Liver (tissue), 8 donors: ENCODE measurements at regions not wholly inside any gene's neighbourhood (a gene's known extent, or its start where the extent isn't known, plus 50 kb on each side); places are given as distances from the start of the nearest gene placed in this dataset.

Source experiments
- DNase-seq: peaks from one replicate; pipeline ENCODE4 v3.0.0-alpha.2; 2017; ENCODE audit warnings: low spot score
- H3K27ac ChIP-seq, 2 donors: one replicate each; pipeline ENCODE4 v1.7.0; 2013; ENCODE audit warnings: inconsistent platforms in 2 of 2, low read length in 2 of 2, control low read depth in 1 of 2, low read depth in 1 of 2, mild to moderate bottlenecking in 1 of 2
- H3K27me3 ChIP-seq, 4 donors: one replicate each; pipeline versions ENCODE4 v1.6.1 to v1.7.0; 2013; ENCODE audit warnings: low read length in 3 of 4, inconsistent platforms in 1 of 4, mild to moderate bottlenecking in 1 of 4, moderate library complexity in 1 of 4; ENCODE audit not compliant: control insufficient read depth in 4 of 4, insufficient read depth in 4 of 4
- H3K36me3 ChIP-seq, 4 donors: one replicate each; pipeline versions ENCODE4 v1.6.1 to v1.7.0; 2013; ENCODE audit warnings: low read length in 3 of 4, mild to moderate bottlenecking in 3 of 4, low read depth in 1 of 4, moderate library complexity in 1 of 4; ENCODE audit not compliant: control insufficient read depth in 4 of 4, insufficient read depth in 3 of 4
- H3K4me1 ChIP-seq, 4 donors: one replicate each; pipeline versions ENCODE4 v1.6.1 to v1.7.0; 2013; ENCODE audit warnings: low read length in 3 of 4, mild to moderate bottlenecking in 3 of 4, moderate library complexity in 1 of 4; ENCODE audit not compliant: control insufficient read depth in 4 of 4, insufficient read depth in 4 of 4
- H3K4me3 ChIP-seq, 3 donors: one replicate each; pipeline versions ENCODE4 v1.6.1 to v1.7.0; 2013; ENCODE audit warnings: low read length in 3 of 3, control low read depth in 1 of 3, low read depth in 1 of 3, mild to moderate bottlenecking in 1 of 3
- H3K9ac ChIP-seq, 2 donors: one replicate each; pipeline ENCODE4 v1.7.0; 2013; ENCODE audit warnings: low read length in 2 of 2, mild to moderate bottlenecking in 2 of 2, moderate library complexity in 2 of 2, control low read depth in 1 of 2, low read depth in 1 of 2
- H3K9me3 ChIP-seq, 4 donors: one replicate each; pipeline versions ENCODE4 v1.6.1 to v1.7.0; 2013; ENCODE audit warnings: low read length in 3 of 4; ENCODE audit not compliant: control insufficient read depth in 4 of 4
- EGR1 ChIP-seq, 2 donors: IDR thresholded peaks; 2 replicates each; pipeline ENCODE4 v1.6.1; 2016 to 2018; ENCODE audit warnings: antibody characterized with exemption in 2 of 2, low read depth in 2 of 2
- FOXA1 ChIP-seq: IDR thresholded peaks from 2 replicates; pipeline ENCODE4 v1.6.1; 2016; ENCODE audit warnings: antibody characterized with exemption
- FOXA2 ChIP-seq: IDR thresholded peaks from 2 replicates; pipeline ENCODE4 v1.6.1; 2016; ENCODE audit warnings: antibody characterized with exemption
- GABPA ChIP-seq, 2 donors: IDR thresholded peaks in 1 of 2; conservative IDR thresholded peaks in 1 of 2; 2 replicates each; pipeline ENCODE4 v1.6.1; 2016; ENCODE audit warnings: antibody characterized with exemption in 2 of 2, mild to moderate bottlenecking in 1 of 2, moderate library complexity in 1 of 2
- HNF4A ChIP-seq, 2 donors: conservative IDR thresholded peaks; 2 replicates each; pipeline ENCODE4 v1.6.1; 2016; ENCODE audit warnings: antibody characterized with exemption in 2 of 2, mild to moderate bottlenecking in 2 of 2
- HNF4G ChIP-seq: IDR thresholded peaks from 2 replicates; pipeline ENCODE4 v1.6.1; 2016; ENCODE audit warnings: antibody characterized with exemption
- JUND ChIP-seq, 2 donors: IDR thresholded peaks; 2 replicates each; pipeline ENCODE4 v1.6.1; 2016; ENCODE audit warnings: antibody characterized with exemption in 2 of 2
- MAX ChIP-seq: IDR thresholded peaks from 2 replicates; pipeline ENCODE4 v1.6.1; 2016; ENCODE audit warnings: antibody characterized with exemption
- NR2F2 ChIP-seq: IDR thresholded peaks from 2 replicates; pipeline ENCODE4 v1.6.1; 2016; ENCODE audit warnings: antibody characterized with exemption
- RAD21 ChIP-seq, 2 donors: IDR thresholded peaks; 2 replicates each; pipeline ENCODE4 v1.6.1; 2016; ENCODE audit warnings: antibody characterized with exemption in 2 of 2, mild to moderate bottlenecking in 2 of 2
- RXRA ChIP-seq, 2 donors: IDR thresholded peaks; 2 replicates each; pipeline ENCODE4 v1.6.1; 2017 to 2018; ENCODE audit warnings: antibody characterized with exemption in 2 of 2, mild to moderate bottlenecking in 1 of 2
- SP1 ChIP-seq: IDR thresholded peaks from 2 replicates; pipeline ENCODE4 v1.6.1; 2018; ENCODE audit warnings: antibody characterized with exemption, mild to moderate bottlenecking
- TAF1 ChIP-seq: conservative IDR thresholded peaks from 2 replicates; pipeline ENCODE4 v1.6.1; 2016; ENCODE audit warnings: antibody characterized with exemption, mild to moderate bottlenecking
- ZBTB33 ChIP-seq: IDR thresholded peaks from 2 replicates; pipeline ENCODE4 v1.6.1; 2016; ENCODE audit warnings: antibody characterized with exemption
- WGBS: extraction: QIAGEN DNeasy Blood & Tissue Kit; methylation state at CpG from one replicate; pipeline ENCODE4 v1.1.7; 2013; 5-methylcytosine and 5-hydroxymethylcytosine counted together
- TF ChIP-seq, protein P1 (sequence below): IDR thresholded peaks from 2 replicates; pipeline ENCODE4 v1.6.1; 2016; ENCODE audit warnings: antibody characterized with exemption
- TF ChIP-seq, protein P2 (sequence below): IDR thresholded peaks from 2 replicates; pipeline ENCODE4 v1.6.1; 2016; ENCODE audit warnings: antibody characterized with exemption, mild to moderate bottlenecking
- TF ChIP-seq, protein P3 (sequence below): fragments of 150-350 bp; IDR thresholded peaks from 2 replicates; pipeline ENCODE4 v1.5.1; 2017; ENCODE audit warnings: improper control_type of control experiment, low read depth, low read length; ENCODE audit not compliant: missing input control
- donor health status: healthy.
- donor health status: healthy.
- donor health status: healthy.
- donor health status: healthy.
- donor health status: healthy.

DNA sequence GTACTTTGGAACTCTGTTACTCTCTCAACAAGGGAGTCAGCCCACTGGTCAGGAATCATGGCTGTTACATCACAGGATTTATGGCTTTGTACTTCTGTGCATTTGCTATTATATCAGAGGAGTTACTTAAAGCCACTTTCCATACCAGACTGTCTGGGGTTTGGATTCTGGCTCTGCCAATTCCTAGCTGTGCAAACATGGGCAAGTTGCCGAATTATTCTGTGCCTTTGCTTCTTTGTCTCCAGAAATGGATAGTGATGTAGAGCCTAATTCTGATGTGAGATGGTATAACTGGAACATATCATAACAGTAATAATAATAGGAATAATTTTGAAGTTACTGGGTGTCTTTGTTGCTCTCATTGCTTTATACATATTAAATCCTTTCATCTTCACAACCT, 1047.3 kb upstream of the SEMA6A start:
- TF ChIP-seq HNF4G (no peak), NR2F2 (no peak), EGR1 (IDR thresholded peaks at IDR 0.05; ENCODE audit: low read depth in 2 of 2) (no peak), RAD21 (IDR thresholded peaks at IDR 0.05) (no peak), JUND (IDR thresholded peaks at IDR 0.05) (no peak), TAF1 (no peak), RXRA (IDR thresholded peaks at IDR 0.05) (no peak), MAX (no peak), HNF4A (conservative IDR thresholded peaks at IDR 0.05) (no peak), FOXA2 (no peak), ZBTB33 (no peak), GABPA (IDR thresholded peaks at IDR 0.05 in 1 of 2, conservative IDR thresholded peaks at IDR 0.05 in 1 of 2) (no peak), FOXA1 (no peak)
- TF ChIP-seq, protein P1, sequence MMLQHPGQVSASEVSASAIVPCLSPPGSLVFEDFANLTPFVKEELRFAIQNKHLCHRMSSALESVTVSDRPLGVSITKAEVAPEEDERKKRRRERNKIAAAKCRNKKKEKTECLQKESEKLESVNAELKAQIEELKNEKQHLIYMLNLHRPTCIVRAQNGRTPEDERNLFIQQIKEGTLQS = no peak
- TF ChIP-seq, protein P2, sequence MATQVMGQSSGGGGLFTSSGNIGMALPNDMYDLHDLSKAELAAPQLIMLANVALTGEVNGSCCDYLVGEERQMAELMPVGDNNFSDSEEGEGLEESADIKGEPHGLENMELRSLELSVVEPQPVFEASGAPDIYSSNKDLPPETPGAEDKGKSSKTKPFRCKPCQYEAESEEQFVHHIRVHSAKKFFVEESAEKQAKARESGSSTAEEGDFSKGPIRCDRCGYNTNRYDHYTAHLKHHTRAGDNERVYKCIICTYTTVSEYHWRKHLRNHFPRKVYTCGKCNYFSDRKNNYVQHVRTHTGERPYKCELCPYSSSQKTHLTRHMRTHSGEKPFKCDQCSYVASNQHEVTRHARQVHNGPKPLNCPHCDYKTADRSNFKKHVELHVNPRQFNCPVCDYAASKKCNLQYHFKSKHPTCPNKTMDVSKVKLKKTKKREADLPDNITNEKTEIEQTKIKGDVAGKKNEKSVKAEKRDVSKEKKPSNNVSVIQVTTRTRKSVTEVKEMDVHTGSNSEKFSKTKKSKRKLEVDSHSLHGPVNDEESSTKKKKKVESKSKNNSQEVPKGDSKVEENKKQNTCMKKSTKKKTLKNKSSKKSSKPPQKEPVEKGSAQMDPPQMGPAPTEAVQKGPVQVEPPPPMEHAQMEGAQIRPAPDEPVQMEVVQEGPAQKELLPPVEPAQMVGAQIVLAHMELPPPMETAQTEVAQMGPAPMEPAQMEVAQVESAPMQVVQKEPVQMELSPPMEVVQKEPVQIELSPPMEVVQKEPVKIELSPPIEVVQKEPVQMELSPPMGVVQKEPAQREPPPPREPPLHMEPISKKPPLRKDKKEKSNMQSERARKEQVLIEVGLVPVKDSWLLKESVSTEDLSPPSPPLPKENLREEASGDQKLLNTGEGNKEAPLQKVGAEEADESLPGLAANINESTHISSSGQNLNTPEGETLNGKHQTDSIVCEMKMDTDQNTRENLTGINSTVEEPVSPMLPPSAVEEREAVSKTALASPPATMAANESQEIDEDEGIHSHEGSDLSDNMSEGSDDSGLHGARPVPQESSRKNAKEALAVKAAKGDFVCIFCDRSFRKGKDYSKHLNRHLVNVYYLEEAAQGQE = no peak
- TF ChIP-seq, protein P3, sequence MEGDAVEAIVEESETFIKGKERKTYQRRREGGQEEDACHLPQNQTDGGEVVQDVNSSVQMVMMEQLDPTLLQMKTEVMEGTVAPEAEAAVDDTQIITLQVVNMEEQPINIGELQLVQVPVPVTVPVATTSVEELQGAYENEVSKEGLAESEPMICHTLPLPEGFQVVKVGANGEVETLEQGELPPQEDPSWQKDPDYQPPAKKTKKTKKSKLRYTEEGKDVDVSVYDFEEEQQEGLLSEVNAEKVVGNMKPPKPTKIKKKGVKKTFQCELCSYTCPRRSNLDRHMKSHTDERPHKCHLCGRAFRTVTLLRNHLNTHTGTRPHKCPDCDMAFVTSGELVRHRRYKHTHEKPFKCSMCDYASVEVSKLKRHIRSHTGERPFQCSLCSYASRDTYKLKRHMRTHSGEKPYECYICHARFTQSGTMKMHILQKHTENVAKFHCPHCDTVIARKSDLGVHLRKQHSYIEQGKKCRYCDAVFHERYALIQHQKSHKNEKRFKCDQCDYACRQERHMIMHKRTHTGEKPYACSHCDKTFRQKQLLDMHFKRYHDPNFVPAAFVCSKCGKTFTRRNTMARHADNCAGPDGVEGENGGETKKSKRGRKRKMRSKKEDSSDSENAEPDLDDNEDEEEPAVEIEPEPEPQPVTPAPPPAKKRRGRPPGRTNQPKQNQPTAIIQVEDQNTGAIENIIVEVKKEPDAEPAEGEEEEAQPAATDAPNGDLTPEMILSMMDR = no peak
- Histone ChIP-seq H3K4me3 (no peak overlapping the region), H3K9ac (no peak overlapping the region), H3K27ac (no peak overlapping the region), H3K36me3 (no peaks in the 10 kb centered on the region), H3K27me3 (peaks cover 0 to 4% (median 0%) of the 10 kb centered on the region in 4 donors), H3K4me1 (no peaks in the 10 kb centered on the region), H3K9me3 (no peaks in the 10 kb centered on the region)
- DNase-seq = no peak
- WGBS = 72% methylated on average over 1 of the region's 1 CpG

- DNase-seq = no peak
- no peaks in the 10 kb centered on the region for H3K9me3 ChIP-seq
- peaks cover 0 to 4% (median 0%) of the 10 kb centered on the region in 4 donors for H3K27me3 ChIP-seq
- H3K9ac ChIP-seq = no peak overlapping the region
- H3K27ac ChIP-seq = no peak overlapping the region
- no peaks in the 10 kb centered on the region for H3K36me3 ChIP-seq
- no peaks in the 10 kb centered on the region for H3K4me1 ChIP-seq
- no peak overlapping the region for H3K4me3 ChIP-seq
- TF ChIP-seq SP1 (no peak), RAD21 (IDR thresholded peaks at IDR 0.05) (no peak), NR2F2 (no peak), EGR1 (IDR thresholded peaks at IDR 0.05; ENCODE audit: low read depth in 2 of 2) (no peak), HNF4A (conservative IDR thresholded peaks at IDR 0.05) (no peak), FOXA2 (no peak), HNF4G (no peak), ZBTB33 (no peak), FOXA1 (no peak), MAX (no peak), JUND (IDR thresholded peaks at IDR 0.05) (no peak), GABPA (IDR thresholded peaks at IDR 0.05 in 1 of 2, conservative IDR thresholded peaks at IDR 0.05 in 1 of 2) (no peak)
- TF ChIP-seq, protein P2 = no peak
- TF ChIP-seq, protein P1 = no peak
Observed at GRCh38 chr5:117615226-117615625, 1040.6 kb upstream of the SEMA6A start.
